ENCODE measurements at regions not wholly inside any gene's neighbourhood (a gene's known extent, or its start where the extent isn't known, plus 50 kb on each side); places are given as distances from the start of the nearest gene placed in this dataset.

GRCh38 chr11:112477152-112477551 is 216.5 kb upstream of the PLET1 start:
- H3K23me2 ChIP-seq (ENCODE audit: low read depth, low read length): no peaks in the 10 kb centered on the region
- no peak overlapping the region for H2BK12ac ChIP-seq (ENCODE audit: low read depth, low read length)
- no peak overlapping the region for H3K18ac ChIP-seq (ENCODE audit: extremely low read depth, low read length)
- WGBS, 2 experiments (ENCODE audit: extremely low coverage in 1 of 2, insufficient coverage in 1 of 2, insufficient read length in 1 of 2, insufficient replicate concordance in 2 of 2, low coverage in 1 of 2, low lambda C conversion rate in 2 of 2, missing lambda C conversion rate in 1 of 2): 80% methylated on average over 2 of the region's 2 CpGs; no CpG with 5 or more reads in 1 of the 2 experiments
- H2BK120ac ChIP-seq (replicated peaks; ENCODE audit: low read depth, low read length): no peak overlapping the region
- CTCF ChIA-PET (ENCODE audit: partially characterized antibody): interaction anchor here (1.8 kb wide), 1 partner anchor 23 kb away, joined by 5 read pairs; no protein-coding TSS in a partner anchor
- no peak overlapping the region for H3K9ac ChIP-seq (replicated peaks in 1 of 4; ENCODE audit: extremely low read depth in 1 of 4, low read depth in 3 of 4, low read length in 3 of 4)
- H3K23ac ChIP-seq (ENCODE audit: insufficient read length): no peak overlapping the region
- H4K20me1 ChIP-seq (replicated peaks in 1 of 2; ENCODE audit: control insufficient read depth in 1 of 2, insufficient read depth in 2 of 2, low read length in 2 of 2): no peaks in the 10 kb centered on the region
- no peak overlapping the region for H4K5ac ChIP-seq (ENCODE audit: insufficient read length, low read depth, low read length)
- no peak overlapping the region for H2BK20ac ChIP-seq (ENCODE audit: low read length)
- no peak overlapping the region for H3K14ac ChIP-seq (ENCODE audit: insufficient read length)
- no peaks in the 10 kb centered on the region for H3K9me3 ChIP-seq (ENCODE audit: insufficient read depth in 2 of 2, low read depth in 1 of 2, low read length in 1 of 2)
- no peak overlapping the region for H3K4ac ChIP-seq (replicated peaks; ENCODE audit: insufficient read length, low read depth, low read length)
- no peaks in the 10 kb centered on the region for H3K36me3 ChIP-seq (ENCODE audit: control insufficient read depth in 2 of 4, insufficient read depth in 4 of 4, low read length in 3 of 4)
- H2BK5ac ChIP-seq (ENCODE audit: low read depth, low read length): no peak overlapping the region
- FAIRE-seq: no peak
- no peak overlapping the region for H3K27ac ChIP-seq (ENCODE audit: low read depth, low read length)
- DNase-seq (ENCODE audit: low read depth in 1 of 2, low spot score in 2 of 2): no peak
- H4K91ac ChIP-seq (replicated peaks; ENCODE audit: insufficient read length, low read length): no peak overlapping the region
- no peak overlapping the region for H2BK15ac ChIP-seq (ENCODE audit: low read length)
- POLR2A ChIA-PET (ENCODE audit: partially characterized antibody): no interaction called here
- no peak overlapping the region for H2AFZ ChIP-seq (ENCODE audit: low read length)
- H3K79me1 ChIP-seq (ENCODE audit: low read depth, low read length): no peaks in the 10 kb centered on the region
- no peak overlapping the region for H3K56ac ChIP-seq (replicated peaks; ENCODE audit: insufficient read length, low read depth, low read length)
- H3K4me2 ChIP-seq (ENCODE audit: insufficient read depth in 1 of 2, low read depth in 2 of 2, low read length in 2 of 2): no peak overlapping the region
- H3K27me3 ChIP-seq (replicated peaks in 1 of 4; ENCODE audit: control insufficient read depth in 3 of 4, extremely low read depth in 1 of 4, insufficient read depth in 3 of 4, low read length in 3 of 4): peaks cover 0 to 2% (median 0%) of the 10 kb centered on the region in 4 experiments; a peak in 1 of 7 replicates
- TF ChIP-seq SP4 (IDR thresholded peaks at IDR 0.05; ENCODE audit: low read length) (no peak), PHF8 (conservative IDR thresholded peaks at IDR 0.05; ENCODE audit: low read depth, low read length) (no peak)
- peaks cover 0 to 3% (median 0%) of the 10 kb centered on the region in 4 experiments; a peak in 3 of 7 replicates for H3K4me1 ChIP-seq (replicated peaks in 1 of 4; ENCODE audit: control insufficient read depth in 3 of 4, insufficient read depth in 4 of 4, low read length in 3 of 4)
- H3K4me3 ChIP-seq (ENCODE audit: extremely low read depth in 1 of 4, insufficient read depth in 2 of 4, low read depth in 3 of 4, low read length in 4 of 4): no peak overlapping the region
- H3K79me2 ChIP-seq (ENCODE audit: control insufficient read depth in 1 of 2, insufficient read depth in 2 of 2, low read length in 2 of 2): no peaks in the 10 kb centered on the region
- H4K8ac ChIP-seq (ENCODE audit: extremely low read depth, insufficient read depth, low read length): no peak overlapping the region
- no peak overlapping the region for H2AK5ac ChIP-seq (ENCODE audit: low read depth, low read length)

Data from H1 (cell line).